ENCODE measurements at regions not wholly inside any gene's neighbourhood (a gene's known extent, or its start where the extent isn't known, plus 50 kb on each side); places are given as distances from the start of the nearest gene placed in this dataset.

- SMC1A ChIA-PET (ENCODE audit: uncharacterized antibody, unreplicated experiment) = interaction anchor here (0.6 to 1.4 kb wide), 3 partner anchors 27 to 476 kb away, joined by 3 to 4 read pairs (median 3); no protein-coding TSS in a partner anchor
- in situ Hi-C loops (cut with MboI) (loop anchor here (5.0 to 10.0 kb wide), 2 partner anchors 477 to 729 kb away; no protein-coding TSS in a partner anchor), intact Hi-C loops (cut with micrococcal nuclease; ENCODE audit: unreplicated experiment) (loop anchor here (2.0 to 5.0 kb wide), 4 partner anchors 147 to 721 kb away; no protein-coding TSS in a partner anchor)
- WGBS (ENCODE audit: insufficient coverage, insufficient replicate concordance, low lambda C conversion rate, missing lambda C conversion rate) = 18% methylated on average over 14 of the region's 14 CpGs
- no peaks in the 10 kb centered on the region for H3K4me1 ChIP-seq (ENCODE audit: control insufficient read depth, insufficient read depth, low read length)
- no peaks in the 10 kb centered on the region for H3K36me3 ChIP-seq (ENCODE audit: control insufficient read depth in 2 of 2, insufficient read depth in 2 of 2, low read length in 1 of 2)
- no peak overlapping the region for H3K4me2 ChIP-seq (ENCODE audit: control insufficient read depth, insufficient read depth)
- TF ChIP-seq PAX8 (IDR thresholded peaks at IDR 0.05) (no peak), MLLT1 (IDR thresholded peaks at IDR 0.05) (no peak), ZNF207 (IDR thresholded peaks at IDR 0.05; ENCODE audit: borderline replicate concordance) (no peak), POLR2AphosphoS5 (IDR thresholded peaks at IDR 0.05; ENCODE audit: low read length) (no peak)
- peaks cover 2 to 9% of the 10 kb centered on the region in 2 experiments; a peak in 2 of 4 replicates for H3K27me3 ChIP-seq (replicated peaks in 1 of 2; ENCODE audit: control insufficient read depth in 2 of 2, insufficient read depth in 2 of 2, low read length in 1 of 2)
- FAIRE-seq = no peak
- RAD21 ChIA-PET (ENCODE audit: unreplicated experiment) = interaction anchor here (1.3 to 2.9 kb wide), 5 partner anchors 10 to 476 kb away, joined by 4 to 9 read pairs (median 6); no protein-coding TSS in a partner anchor
- H2AFZ ChIP-seq (ENCODE audit: control insufficient read depth, low read depth, low read length) = no peak overlapping the region
- H4K20me1 ChIP-seq (ENCODE audit: control insufficient read depth, insufficient read depth) = no peaks in the 10 kb centered on the region
- BruUV-seq (replicated peaks) = no TSS peak
- POLR2A ChIA-PET = no interaction called here
- CTCF ChIA-PET = interaction anchor here (0.6 to 2.0 kb wide), 24 partner anchors 9 to 742 kb away, joined by 3 to 13 read pairs (median 4); no protein-coding TSS in a partner anchor
- no peaks in the 10 kb centered on the region for H3K79me2 ChIP-seq (ENCODE audit: control insufficient read depth, insufficient read depth, low read length)
- no peak for DNase-seq (ENCODE audit: low read depth, low spot score)
- no peak overlapping the region for H3K27ac ChIP-seq (ENCODE audit: control insufficient read depth, insufficient read depth)
- H3K9me3 ChIP-seq (replicated peaks; ENCODE audit: control insufficient read depth, insufficient read depth, low read length) = no peaks in the 10 kb centered on the region; the same call in 2 of the 3 replicates
- no peak overlapping the region for H3K4me3 ChIP-seq
- no peak for ATAC-seq
- no peak overlapping the region for H3K9ac ChIP-seq (ENCODE audit: control insufficient read depth, insufficient read depth, low read length)
Observed at GRCh38 chr5:1643651-1644392, 120.1 kb upstream of the LPCAT1 start.

All from GM12878 (cell line).